ENCODE measurements at regions not wholly inside any gene's neighbourhood (a gene's known extent, or its start where the extent isn't known, plus 50 kb on each side); places are given as distances from the start of the nearest gene placed in this dataset.

DNA sequence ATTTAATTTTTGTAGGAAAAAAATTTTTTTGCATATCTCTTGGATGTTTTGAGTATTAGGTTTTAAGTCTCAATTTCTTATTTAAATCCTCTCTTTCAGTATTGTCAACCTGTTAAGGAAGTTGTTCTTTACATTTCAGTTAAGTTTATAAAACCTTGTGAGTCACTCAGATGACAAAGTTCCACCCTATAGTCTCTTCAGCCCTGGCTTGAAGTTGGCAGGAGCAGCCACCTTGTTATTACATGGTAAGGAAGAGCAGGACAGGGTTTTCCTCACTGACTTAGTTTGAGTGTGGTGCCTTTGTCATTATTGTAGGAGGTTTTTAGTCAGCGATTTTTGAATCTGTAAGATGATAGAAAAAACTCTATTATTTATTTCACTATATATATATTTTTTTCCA lies 2143.9 kb downstream of the MRPL39 start:
- H3K36me3 ChIP-seq (ENCODE audit: control insufficient read depth in 2 of 2, extremely low read depth in 1 of 2, insufficient read depth in 2 of 2, low read length in 2 of 2): no peaks in the 10 kb centered on the region
- no peaks in the 10 kb centered on the region for H3K4me1 ChIP-seq (ENCODE audit: control insufficient read depth, extremely low read depth, insufficient read depth, low read length)
- no peak overlapping the region for H3K4me2 ChIP-seq (ENCODE audit: control insufficient read depth, extremely low read depth, insufficient read depth, low read depth, low read length)
- H3K9me1 ChIP-seq (ENCODE audit: control insufficient read depth, extremely low read depth, insufficient read depth, low read length): no peaks in the 10 kb centered on the region
- dilution Hi-C loops (cut with MboI; ENCODE audit: extremely low pct_ligation_motif_present, low sequenced_read_pairs): no loop called here
- H3K9me3 ChIP-seq (ENCODE audit: control insufficient read depth, low read depth, low read length): no peaks in the 10 kb centered on the region
- H3K27me3 ChIP-seq (ENCODE audit: control insufficient read depth, extremely low read depth, insufficient read depth, low read length): no peaks in the 10 kb centered on the region
- H2AFZ ChIP-seq (ENCODE audit: control insufficient read depth, low read length): no peak overlapping the region
- TF ChIP-seq EZH2 (IDR thresholded peaks at IDR 0.05; ENCODE audit: low read length) (no peak), CTCF (optimal IDR thresholded peaks at IDR 0.05 in 1 of 3, IDR thresholded peaks at IDR 0.05 in 1 of 3, conservative IDR thresholded peaks at IDR 0.05 in 1 of 3; ENCODE audit: extremely low read depth in 1 of 3, insufficient read depth in 2 of 3, low read length in 3 of 3) (no peak)
- no peaks in the 10 kb centered on the region for H3K79me2 ChIP-seq (ENCODE audit: control insufficient read depth, insufficient read depth, low read length)
- DNase-seq (ENCODE audit: low read depth, low spot score) (no peak), FAIRE-seq (no peak)
- no peaks in the 10 kb centered on the region for H4K20me1 ChIP-seq (ENCODE audit: control insufficient read depth, extremely low read depth, insufficient read depth, low read length)
- no peak overlapping the region for H3K4me3 ChIP-seq (ENCODE audit: control insufficient read depth in 2 of 3, extremely low read depth in 1 of 3, insufficient read depth in 2 of 3, low read depth in 1 of 3, low read length in 3 of 3)
- no peak overlapping the region for H3K27ac ChIP-seq (ENCODE audit: control insufficient read depth, insufficient read depth, low read length)
- H3K9ac ChIP-seq (ENCODE audit: control insufficient read depth, extremely low read depth, insufficient read depth, low read length): no peak overlapping the region

GRCh38 chr21:23455676-23456075 lies 2151.6 kb downstream of the MRPL39 start:
- H3K4me3 ChIP-seq (ENCODE audit: control insufficient read depth in 2 of 3, extremely low read depth in 1 of 3, insufficient read depth in 2 of 3, low read depth in 1 of 3, low read length in 3 of 3): no peak overlapping the region
- dilution Hi-C loops (cut with MboI; ENCODE audit: extremely low pct_ligation_motif_present, low sequenced_read_pairs): no loop called here
- no peaks in the 10 kb centered on the region for H3K79me2 ChIP-seq (ENCODE audit: control insufficient read depth, insufficient read depth, low read length)
- peaks cover 3% of the 10 kb centered on the region for H3K9me3 ChIP-seq (ENCODE audit: control insufficient read depth, low read depth, low read length)
- no peaks in the 10 kb centered on the region for H3K27me3 ChIP-seq (ENCODE audit: control insufficient read depth, extremely low read depth, insufficient read depth, low read length)
- H4K20me1 ChIP-seq (ENCODE audit: control insufficient read depth, extremely low read depth, insufficient read depth, low read length): no peaks in the 10 kb centered on the region
- H3K9me1 ChIP-seq (ENCODE audit: control insufficient read depth, extremely low read depth, insufficient read depth, low read length): no peaks in the 10 kb centered on the region
- H3K4me2 ChIP-seq (ENCODE audit: control insufficient read depth, extremely low read depth, insufficient read depth, low read depth, low read length): no peak overlapping the region
- TF ChIP-seq EZH2 (IDR thresholded peaks at IDR 0.05; ENCODE audit: low read length): no peak
- TF ChIP-seq CTCF (optimal IDR thresholded peaks at IDR 0.05 in 1 of 3, IDR thresholded peaks at IDR 0.05 in 1 of 3, conservative IDR thresholded peaks at IDR 0.05 in 1 of 3; ENCODE audit: extremely low read depth in 1 of 3, insufficient read depth in 2 of 3, low read length in 3 of 3): no peak
- no peaks in the 10 kb centered on the region for H3K36me3 ChIP-seq (ENCODE audit: control insufficient read depth in 2 of 2, extremely low read depth in 1 of 2, insufficient read depth in 2 of 2, low read length in 2 of 2)
- no peak overlapping the region for H3K9ac ChIP-seq (ENCODE audit: control insufficient read depth, extremely low read depth, insufficient read depth, low read length)
- H3K27ac ChIP-seq (ENCODE audit: control insufficient read depth, insufficient read depth, low read length): no peak overlapping the region
- H3K4me1 ChIP-seq (ENCODE audit: control insufficient read depth, extremely low read depth, insufficient read depth, low read length): no peaks in the 10 kb centered on the region
- H2AFZ ChIP-seq (ENCODE audit: control insufficient read depth, low read length): no peak overlapping the region
- DNase-seq (ENCODE audit: low read depth, low spot score): no peak
- no peak for FAIRE-seq

All from keratinocyte (primary cell).